Chondrocyte (in vitro differentiated cells): ENCODE measurements at regions not wholly inside any gene's neighbourhood (a gene's known extent, or its start where the extent isn't known, plus 50 kb on each side); places are given as distances from the start of the nearest gene placed in this dataset.

Source experiments
- DNase-seq: peaks from one replicate; pipeline ENCODE4 v3.0.0; 2021; ENCODE audit warnings: mixed read lengths, low spot score
- H3K27ac Mint-ChIP-seq: one replicate; pipeline ENCODE4 v1.8.0; 2021; ENCODE audit warnings: mild to moderate bottlenecking, moderate library complexity, mixed read lengths; ENCODE audit not compliant: unreplicated experiment
- H3K27me3 Mint-ChIP-seq: 2 replicates; pipeline ENCODE4 v1.8.0; 2021; ENCODE audit warnings: low read depth, mixed read lengths
- H3K36me3 Mint-ChIP-seq: 2 replicates; pipeline ENCODE4 v1.8.0; 2021; ENCODE audit warnings: low read depth, mixed read lengths
- H3K4me1 Mint-ChIP-seq: 2 replicates; pipeline ENCODE4 v1.8.0; 2021; ENCODE audit warnings: low read depth, mild to moderate bottlenecking, mixed read lengths
- H3K4me3 Mint-ChIP-seq: one replicate; pipeline ENCODE4 v1.8.0; 2021; ENCODE audit warnings: mild to moderate bottlenecking, moderate library complexity, mixed read lengths; ENCODE audit not compliant: unreplicated experiment
- H3K9me3 Mint-ChIP-seq: 2 replicates; pipeline ENCODE4 v1.8.0; 2021; ENCODE audit warnings: low read depth, mixed read lengths
- CTCF ChIP-seq: fragments of 200-600 bp; sonication (generic); IDR thresholded peaks from 2 replicates; pipeline ENCODE4 v1.5.0; 2021; ENCODE audit warnings: antibody characterized with exemption, mild to moderate bottlenecking, moderate library complexity

- H3K4me1 Mint-ChIP-seq: peaks cover 33% of the 10 kb centered on the region
- no peak for DNase-seq
- no peaks in the 10 kb centered on the region for H3K9me3 Mint-ChIP-seq
- no peaks in the 10 kb centered on the region for H3K27me3 Mint-ChIP-seq
- H3K4me3 Mint-ChIP-seq: no peak overlapping the region
- H3K27ac Mint-ChIP-seq: no peak overlapping the region
- no peak for TF ChIP-seq CTCF
- no peaks in the 10 kb centered on the region for H3K36me3 Mint-ChIP-seq
These were observed 249.9 kb upstream of the FLRT2 start for GRCh38 chr14:85280074-85280473.

GRCh38 chr14:85281921-85282320 is 248.0 kb upstream of the FLRT2 start:
- Mint-ChIP-seq H3K27ac (no peak overlapping the region), H3K4me1 (peaks cover 30% of the 10 kb centered on the region), H3K27me3 (no peaks in the 10 kb centered on the region), H3K9me3 (no peaks in the 10 kb centered on the region), H3K36me3 (no peaks in the 10 kb centered on the region), H3K4me3 (no peak overlapping the region)
- no peak for TF ChIP-seq CTCF
- no peak for DNase-seq

GRCh38 chr14:85288041-85288440 is 241.9 kb upstream of the FLRT2 start:
- no peak for DNase-seq
- Mint-ChIP-seq H3K27ac (no peak overlapping the region), H3K27me3 (no peaks in the 10 kb centered on the region), H3K36me3 (no peaks in the 10 kb centered on the region), H3K9me3 (no peaks in the 10 kb centered on the region), H3K4me1 (peaks cover 21% of the 10 kb centered on the region), H3K4me3 (no peak overlapping the region)
- no peak for TF ChIP-seq CTCF

GRCh38 chr14:85291731-85292130 is 238.2 kb upstream of the FLRT2 start:
- H3K27ac Mint-ChIP-seq: no peak overlapping the region
- no peaks in the 10 kb centered on the region for H3K36me3 Mint-ChIP-seq

GRCh38 chr14:85293612-85294234 is 236.2 kb upstream of the FLRT2 start:
- Mint-ChIP-seq H3K4me1 (peaks cover 3% of the 10 kb centered on the region), H3K9me3 (no peaks in the 10 kb centered on the region), H3K27me3 (no peaks in the 10 kb centered on the region), H3K36me3 (no peaks in the 10 kb centered on the region), H3K27ac (no peak overlapping the region), H3K4me3 (no peak overlapping the region)
- no peak for TF ChIP-seq CTCF
- no peak for DNase-seq

More at GRCh38 chr14:85291731-85292130, 238.2 kb upstream of the FLRT2 start:
- H3K4me3 Mint-ChIP-seq: no peak overlapping the region
- H3K27me3 Mint-ChIP-seq: no peaks in the 10 kb centered on the region
- no peak for DNase-seq
- no peak for TF ChIP-seq CTCF
- no peaks in the 10 kb centered on the region for H3K9me3 Mint-ChIP-seq
- peaks cover 3% of the 10 kb centered on the region for H3K4me1 Mint-ChIP-seq
